ENCODE measurements at regions not wholly inside any gene's neighbourhood (a gene's known extent, or its start where the extent isn't known, plus 50 kb on each side); places are given as distances from the start of the nearest gene placed in this dataset.
A peak's percentile ranks its signal among the peaks of the same experiment; 100 is the strongest.
"Not testable (repeated sequence)": the region's sequence is repeated elsewhere in the genome, so short reads cannot be mapped to it uniquely, and the experiment has no call there.

- H3K9me3 ChIP-seq (ENCODE audit: control insufficient read depth, insufficient read depth, low read length) = no peaks in the 10 kb centered on the region
- H3K36me3 ChIP-seq (ENCODE audit: control insufficient read depth, insufficient read depth, low read length) = no peaks in the 10 kb centered on the region
- no peaks in the 10 kb centered on the region for H3K4me1 ChIP-seq (ENCODE audit: control insufficient read depth, insufficient read depth, low read length)
- H3K27me3 ChIP-seq (ENCODE audit: control insufficient read depth, insufficient read depth, low read length) = no peaks in the 10 kb centered on the region
- WGBS (ENCODE audit: insufficient coverage) = no CpG with 5 or more reads among the region's 2 CpGs
- DNase-seq (ENCODE audit: low read depth in 4 of 6, low spot score in 6 of 6) = peak in 1 of 6 donors; percentile 80
- no peak overlapping the region for H3K27ac ChIP-seq (ENCODE audit: low read depth, low read length)
- no peak overlapping the region for H3K4me3 ChIP-seq (ENCODE audit: low read depth, low read length)
These were observed 112.6 kb downstream of the BRMS1L start for GRCh38 chr14:35938770-35939169.

- H3K4me1 ChIP-seq (ENCODE audit: control insufficient read depth, insufficient read depth, low read length) = no peaks in the 10 kb centered on the region
- H3K27ac ChIP-seq (ENCODE audit: low read depth, low read length) = no peak overlapping the region
- H3K27me3 ChIP-seq (ENCODE audit: control insufficient read depth, insufficient read depth, low read length) = no peaks in the 10 kb centered on the region
- H3K4me3 ChIP-seq (ENCODE audit: low read depth, low read length) = no peak overlapping the region
- H3K9me3 ChIP-seq (ENCODE audit: control insufficient read depth, insufficient read depth, low read length) = no peaks in the 10 kb centered on the region
- DNase-seq (ENCODE audit: low read depth in 4 of 6, low spot score in 6 of 6) = no peak
- no CpG with 5 or more reads among the region's 2 CpGs for WGBS (ENCODE audit: insufficient coverage)
- H3K36me3 ChIP-seq (ENCODE audit: control insufficient read depth, insufficient read depth, low read length) = no peaks in the 10 kb centered on the region
These were observed 108.4 kb downstream of the BRMS1L start for GRCh38 chr14:35934499-35934898.

GRCh38 chr14:35932659-35933159 is 106.6 kb downstream of the BRMS1L start:
- Histone ChIP-seq H3K4me1 (ENCODE audit: control insufficient read depth, insufficient read depth, low read length) (no peaks in the 10 kb centered on the region), H3K27me3 (ENCODE audit: control insufficient read depth, insufficient read depth, low read length) (no peaks in the 10 kb centered on the region), H3K4me3 (ENCODE audit: low read depth, low read length) (no peak overlapping the region), H3K36me3 (ENCODE audit: control insufficient read depth, insufficient read depth, low read length) (no peaks in the 10 kb centered on the region), H3K27ac (ENCODE audit: low read depth, low read length) (no peak overlapping the region), H3K9me3 (ENCODE audit: control insufficient read depth, insufficient read depth, low read length) (no peaks in the 10 kb centered on the region)
- WGBS (ENCODE audit: insufficient coverage) = 75% methylated on average over 3 of the region's 13 CpGs
- no peak for DNase-seq (ENCODE audit: low read depth in 4 of 6, low spot score in 6 of 6)

- H3K27ac ChIP-seq (ENCODE audit: low read depth, low read length) = no peak overlapping the region
- no peaks in the 10 kb centered on the region for H3K4me1 ChIP-seq (ENCODE audit: control insufficient read depth, insufficient read depth, low read length)
- no peaks in the 10 kb centered on the region for H3K27me3 ChIP-seq (ENCODE audit: control insufficient read depth, insufficient read depth, low read length)
- H3K4me3 ChIP-seq (ENCODE audit: low read depth, low read length) = no peak overlapping the region
- no peaks in the 10 kb centered on the region for H3K36me3 ChIP-seq (ENCODE audit: control insufficient read depth, insufficient read depth, low read length)
- no peaks in the 10 kb centered on the region for H3K9me3 ChIP-seq (ENCODE audit: control insufficient read depth, insufficient read depth, low read length)
- DNase-seq (ENCODE audit: low read depth in 4 of 6, low spot score in 6 of 6) = no peak
These were observed 106.0 kb downstream of the BRMS1L start for GRCh38 chr14:35932136-35932535.

- no peaks in the 10 kb centered on the region for H3K27me3 ChIP-seq (ENCODE audit: control insufficient read depth, insufficient read depth, low read length)
- H3K4me1 ChIP-seq (ENCODE audit: control insufficient read depth, insufficient read depth, low read length) = no peaks in the 10 kb centered on the region
- H3K27ac ChIP-seq (ENCODE audit: low read depth, low read length) = no peak overlapping the region
- no peaks in the 10 kb centered on the region for H3K9me3 ChIP-seq (ENCODE audit: control insufficient read depth, insufficient read depth, low read length)
- DNase-seq (ENCODE audit: low read depth in 4 of 6, low spot score in 6 of 6) = no peak
- H3K4me3 ChIP-seq (ENCODE audit: low read depth, low read length) = no peak overlapping the region
- no peaks in the 10 kb centered on the region for H3K36me3 ChIP-seq (ENCODE audit: control insufficient read depth, insufficient read depth, low read length)
These were observed 105.2 kb downstream of the BRMS1L start for GRCh38 chr14:35931346-35931745.

- H3K9me3 ChIP-seq (ENCODE audit: control insufficient read depth, insufficient read depth, low read length) = no peaks in the 10 kb centered on the region
- no peaks in the 10 kb centered on the region for H3K27me3 ChIP-seq (ENCODE audit: control insufficient read depth, insufficient read depth, low read length)
- no peak overlapping the region for H3K27ac ChIP-seq (ENCODE audit: low read depth, low read length)
- H3K36me3 ChIP-seq (ENCODE audit: control insufficient read depth, insufficient read depth, low read length) = no peaks in the 10 kb centered on the region
- no peak for DNase-seq (ENCODE audit: low read depth in 4 of 6, low spot score in 6 of 6)
- H3K4me3 ChIP-seq (ENCODE audit: low read depth, low read length) = no peak overlapping the region
- WGBS (ENCODE audit: insufficient coverage) = no CpG with 5 or more reads among the region's 4 CpGs
- H3K4me1 ChIP-seq (ENCODE audit: control insufficient read depth, insufficient read depth, low read length) = no peaks in the 10 kb centered on the region
These were observed 103.0 kb downstream of the BRMS1L start for GRCh38 chr14:35929186-35929585.

GRCh38 chr14:35927727-35928126 is 101.6 kb downstream of the BRMS1L start:
- H3K27ac ChIP-seq (ENCODE audit: low read depth, low read length) = no peak overlapping the region
- H3K36me3 ChIP-seq (ENCODE audit: control insufficient read depth, insufficient read depth, low read length) = no peaks in the 10 kb centered on the region
- H3K4me1 ChIP-seq (ENCODE audit: control insufficient read depth, insufficient read depth, low read length) = no peaks in the 10 kb centered on the region
- H3K9me3 ChIP-seq (ENCODE audit: control insufficient read depth, insufficient read depth, low read length) = no peaks in the 10 kb centered on the region
- no peaks in the 10 kb centered on the region for H3K27me3 ChIP-seq (ENCODE audit: control insufficient read depth, insufficient read depth, low read length)
- DNase-seq (ENCODE audit: low read depth in 4 of 6, low spot score in 6 of 6) = no peak
- WGBS (ENCODE audit: insufficient coverage) = no CpG with 5 or more reads among the region's 3 CpGs
- no peak overlapping the region for H3K4me3 ChIP-seq (ENCODE audit: low read depth, low read length)

GRCh38 chr14:35925319-35925718 is 99.2 kb downstream of the BRMS1L start:
- no CpG with 5 or more reads among the region's 3 CpGs for WGBS (ENCODE audit: insufficient coverage)
- H3K4me1 ChIP-seq (ENCODE audit: control insufficient read depth, insufficient read depth, low read length) = no peaks in the 10 kb centered on the region

GRCh38 chr14:35922590-35922989 is 96.5 kb downstream of the BRMS1L start:
- H3K4me3 ChIP-seq (ENCODE audit: low read depth, low read length); H3K36me3 ChIP-seq (ENCODE audit: control insufficient read depth, insufficient read depth, low read length); H3K27ac ChIP-seq (ENCODE audit: low read depth, low read length); H3K27me3 ChIP-seq (ENCODE audit: control insufficient read depth, insufficient read depth, low read length); DNase-seq (ENCODE audit: low read depth in 4 of 6, low spot score in 6 of 6); H3K9me3 ChIP-seq (ENCODE audit: control insufficient read depth, insufficient read depth, low read length); H3K4me1 ChIP-seq (ENCODE audit: control insufficient read depth, insufficient read depth, low read length): not testable (repeated sequence)
- WGBS (ENCODE audit: insufficient coverage) = no CpG with 5 or more reads among the region's 4 CpGs

More at GRCh38 chr14:35925319-35925718, 99.2 kb downstream of the BRMS1L start:
- H3K27me3 ChIP-seq (ENCODE audit: control insufficient read depth, insufficient read depth, low read length) = no peaks in the 10 kb centered on the region
- no peak for DNase-seq (ENCODE audit: low read depth in 4 of 6, low spot score in 6 of 6)
- no peak overlapping the region for H3K4me3 ChIP-seq (ENCODE audit: low read depth, low read length)
- no peaks in the 10 kb centered on the region for H3K9me3 ChIP-seq (ENCODE audit: control insufficient read depth, insufficient read depth, low read length)
- no peak overlapping the region for H3K27ac ChIP-seq (ENCODE audit: low read depth, low read length)
- H3K36me3 ChIP-seq (ENCODE audit: control insufficient read depth, insufficient read depth, low read length) = no peaks in the 10 kb centered on the region

- Histone ChIP-seq H3K27me3 (ENCODE audit: control insufficient read depth, insufficient read depth, low read length) (no peaks in the 10 kb centered on the region), H3K27ac (ENCODE audit: low read depth, low read length) (no peak overlapping the region), H3K4me1 (ENCODE audit: control insufficient read depth, insufficient read depth, low read length) (no peaks in the 10 kb centered on the region), H3K9me3 (ENCODE audit: control insufficient read depth, insufficient read depth, low read length) (no peaks in the 10 kb centered on the region), H3K36me3 (ENCODE audit: control insufficient read depth, insufficient read depth, low read length) (no peaks in the 10 kb centered on the region), H3K4me3 (ENCODE audit: low read depth, low read length) (no peak overlapping the region)
- no peak for DNase-seq (ENCODE audit: low read depth in 4 of 6, low spot score in 6 of 6)
These were observed 95.6 kb downstream of the BRMS1L start for GRCh38 chr14:35921745-35922144.
